ENCODE measurements at regions not wholly inside any gene's neighbourhood (a gene's known extent, or its start where the extent isn't known, plus 50 kb on each side); places are given as distances from the start of the nearest gene placed in this dataset.

GRCh38 chr18:53664575-53664974 lies 559.9 kb downstream of the MBD2 start:
- ATAC-seq = no peak
- intact Hi-C loops (cut with DNase I) = no loop called here
- Histone ChIP-seq H3K4me3 (no peak overlapping the region), H3K27me3 (ENCODE audit: low read depth) (no peaks in the 10 kb centered on the region), H3K4me1 (no peaks in the 10 kb centered on the region), H3K27ac (no peak overlapping the region), H3K9me3 (peaks cover 4% of the 10 kb centered on the region), H3K36me3 (no peaks in the 10 kb centered on the region)
- no peak for TF ChIP-seq CTCF (IDR thresholded peaks at IDR 0.05)
- no peak for DNase-seq

DNA sequence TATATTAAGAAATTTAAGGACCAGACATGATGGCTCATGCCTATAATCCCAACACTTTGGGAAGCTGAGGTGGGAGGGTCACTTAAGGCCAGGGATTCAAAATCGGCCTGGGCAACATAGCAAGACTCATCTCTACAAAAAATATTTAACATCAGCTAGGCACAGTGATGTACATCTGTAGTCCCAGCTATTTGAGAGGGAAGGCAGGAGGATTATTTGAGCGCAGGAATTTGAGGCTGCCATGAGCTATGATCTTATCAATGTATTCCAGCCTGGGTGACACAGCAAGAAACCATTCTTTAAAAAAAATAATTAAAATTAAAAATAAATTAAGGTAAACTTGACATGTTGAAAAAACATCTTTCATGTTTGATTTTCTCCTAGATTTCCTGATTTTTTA lies 564.2 kb downstream of the MBD2 start:
- H3K4me3 ChIP-seq = no peak overlapping the region
- DNase-seq (no peak), ATAC-seq (no peak)
- intact Hi-C loops (cut with DNase I) = no loop called here
- no peaks in the 10 kb centered on the region for H3K36me3 ChIP-seq
- H3K27me3 ChIP-seq (ENCODE audit: low read depth) = no peaks in the 10 kb centered on the region
- TF ChIP-seq CTCF (IDR thresholded peaks at IDR 0.05) = no peak
- no peaks in the 10 kb centered on the region for H3K4me1 ChIP-seq
- peaks cover 9% of the 10 kb centered on the region for H3K9me3 ChIP-seq
- H3K27ac ChIP-seq = no peak overlapping the region

DNA sequence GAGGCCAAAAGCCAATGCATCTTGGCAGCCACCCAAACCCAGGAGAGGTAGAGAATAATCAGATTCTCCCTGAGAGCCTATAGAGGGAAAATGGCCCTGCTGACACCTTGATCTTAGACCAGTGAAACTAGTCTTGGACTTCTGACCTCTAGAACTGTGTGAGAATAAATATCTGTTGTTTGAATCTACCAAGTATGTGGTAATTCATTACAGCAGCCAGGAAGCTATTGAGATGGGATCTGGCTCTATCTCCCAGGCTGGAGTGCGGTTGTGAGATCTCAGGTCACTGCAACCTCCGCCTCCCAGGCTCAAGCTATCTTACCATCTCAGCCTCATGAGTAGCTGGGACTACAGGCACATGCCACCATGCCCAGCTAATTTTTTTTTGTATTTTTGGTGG lies 567.2 kb downstream of the MBD2 start:
- intact Hi-C loops (cut with DNase I) = no loop called here
- Histone ChIP-seq H3K9me3 (peaks cover 5% of the 10 kb centered on the region), H3K27ac (no peak overlapping the region), H3K4me3 (no peak overlapping the region), H3K4me1 (no peaks in the 10 kb centered on the region), H3K27me3 (ENCODE audit: low read depth) (no peaks in the 10 kb centered on the region), H3K36me3 (no peaks in the 10 kb centered on the region)
- ATAC-seq (no peak), DNase-seq (no peak)
- TF ChIP-seq CTCF (IDR thresholded peaks at IDR 0.05) = no peak

GRCh38 chr18:53649621-53650020 lies 574.8 kb downstream of the MBD2 start:
- ATAC-seq (no peak), DNase-seq (no peak)
- H3K9me3 ChIP-seq = no peaks in the 10 kb centered on the region
- no peaks in the 10 kb centered on the region for H3K27me3 ChIP-seq (ENCODE audit: low read depth)
- H3K27ac ChIP-seq = no peak overlapping the region
- no peaks in the 10 kb centered on the region for H3K36me3 ChIP-seq
- H3K4me1 ChIP-seq = no peaks in the 10 kb centered on the region
- TF ChIP-seq CTCF (IDR thresholded peaks at IDR 0.05) = no peak
- no peak overlapping the region for H3K4me3 ChIP-seq
- intact Hi-C loops (cut with DNase I) = no loop called here

DNA sequence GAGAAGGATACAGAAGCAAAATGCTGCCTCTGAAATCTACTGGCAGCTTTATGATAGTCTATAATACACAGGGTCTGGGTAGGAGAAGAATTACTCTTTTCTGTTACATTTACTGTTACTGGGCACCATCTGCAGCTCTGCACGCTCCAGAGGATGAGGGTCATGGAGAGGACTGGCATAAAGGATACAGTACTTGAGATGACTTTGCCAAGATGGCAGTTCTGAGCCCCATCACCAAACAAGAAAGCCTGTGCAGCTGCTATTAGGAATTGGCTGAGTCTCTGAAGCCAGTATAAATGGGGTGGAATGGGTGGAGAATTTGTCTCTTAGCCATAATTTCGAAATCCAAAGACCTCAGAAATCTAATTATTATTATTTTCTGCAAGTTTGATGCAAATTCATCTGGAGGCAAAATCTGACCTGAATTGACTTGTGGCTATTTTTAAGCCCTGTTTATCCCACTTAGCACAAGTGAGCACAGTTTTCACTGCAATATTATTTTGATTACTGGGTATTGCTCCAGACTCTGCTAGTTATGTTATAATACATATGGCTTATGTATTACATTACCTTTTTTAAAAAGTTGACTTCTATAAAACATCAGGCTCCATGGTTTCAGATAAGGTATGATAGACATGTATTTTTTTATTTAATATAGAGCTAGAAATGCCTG lies 579.5 kb downstream of the MBD2 start:
- DNase-seq = no peak
- intact Hi-C loops (cut with DNase I) = no loop called here
- Histone ChIP-seq H3K4me1 (no peaks in the 10 kb centered on the region), H3K9me3 (no peaks in the 10 kb centered on the region), H3K4me3 (no peak overlapping the region), H3K27me3 (ENCODE audit: low read depth) (no peaks in the 10 kb centered on the region), H3K36me3 (no peaks in the 10 kb centered on the region), H3K27ac (no peak overlapping the region)
- ATAC-seq = no peak
- no peak for TF ChIP-seq CTCF (IDR thresholded peaks at IDR 0.05)
